ENCODE measurements at regions not wholly inside any gene's neighbourhood (a gene's known extent, or its start where the extent isn't known, plus 50 kb on each side); places are given as distances from the start of the nearest gene placed in this dataset.
A peak's percentile ranks its signal among the peaks of the same experiment; 100 is the strongest.

DNA sequence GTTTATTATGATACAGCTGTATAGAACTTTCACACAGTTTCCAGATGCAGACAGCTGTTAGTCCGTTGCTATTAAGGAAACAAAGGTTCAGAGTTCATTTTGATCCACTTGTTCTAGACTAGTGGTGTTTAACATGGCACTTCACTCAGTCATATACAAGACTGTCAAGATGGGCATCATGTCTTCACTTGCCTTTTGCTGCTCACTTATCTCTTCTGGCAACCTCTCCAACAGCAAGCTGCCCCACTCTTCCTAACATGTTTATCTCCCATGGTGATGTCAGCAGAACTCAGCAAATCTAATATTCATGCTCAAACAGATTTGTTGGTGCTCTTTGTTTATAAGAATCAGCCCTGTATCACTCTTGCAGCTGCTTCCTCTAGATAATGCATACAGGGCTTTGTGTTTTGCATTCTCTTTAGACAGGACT, 236.2 kb upstream of the HAND2 start:
- peak in 1 of 2 donors; percentile 16 for DNase-seq (ENCODE audit: low read depth in 2 of 2)
- TF ChIP-seq, protein P1, sequence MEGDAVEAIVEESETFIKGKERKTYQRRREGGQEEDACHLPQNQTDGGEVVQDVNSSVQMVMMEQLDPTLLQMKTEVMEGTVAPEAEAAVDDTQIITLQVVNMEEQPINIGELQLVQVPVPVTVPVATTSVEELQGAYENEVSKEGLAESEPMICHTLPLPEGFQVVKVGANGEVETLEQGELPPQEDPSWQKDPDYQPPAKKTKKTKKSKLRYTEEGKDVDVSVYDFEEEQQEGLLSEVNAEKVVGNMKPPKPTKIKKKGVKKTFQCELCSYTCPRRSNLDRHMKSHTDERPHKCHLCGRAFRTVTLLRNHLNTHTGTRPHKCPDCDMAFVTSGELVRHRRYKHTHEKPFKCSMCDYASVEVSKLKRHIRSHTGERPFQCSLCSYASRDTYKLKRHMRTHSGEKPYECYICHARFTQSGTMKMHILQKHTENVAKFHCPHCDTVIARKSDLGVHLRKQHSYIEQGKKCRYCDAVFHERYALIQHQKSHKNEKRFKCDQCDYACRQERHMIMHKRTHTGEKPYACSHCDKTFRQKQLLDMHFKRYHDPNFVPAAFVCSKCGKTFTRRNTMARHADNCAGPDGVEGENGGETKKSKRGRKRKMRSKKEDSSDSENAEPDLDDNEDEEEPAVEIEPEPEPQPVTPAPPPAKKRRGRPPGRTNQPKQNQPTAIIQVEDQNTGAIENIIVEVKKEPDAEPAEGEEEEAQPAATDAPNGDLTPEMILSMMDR (IDR thresholded peaks at IDR 0.05; ENCODE audit: low read depth, low read length), result no peak
- H3K4me3 ChIP-seq (replicated peaks in 1 of 2; ENCODE audit: low read depth in 2 of 2, low read length in 2 of 2), result no peak overlapping the region

DNA sequence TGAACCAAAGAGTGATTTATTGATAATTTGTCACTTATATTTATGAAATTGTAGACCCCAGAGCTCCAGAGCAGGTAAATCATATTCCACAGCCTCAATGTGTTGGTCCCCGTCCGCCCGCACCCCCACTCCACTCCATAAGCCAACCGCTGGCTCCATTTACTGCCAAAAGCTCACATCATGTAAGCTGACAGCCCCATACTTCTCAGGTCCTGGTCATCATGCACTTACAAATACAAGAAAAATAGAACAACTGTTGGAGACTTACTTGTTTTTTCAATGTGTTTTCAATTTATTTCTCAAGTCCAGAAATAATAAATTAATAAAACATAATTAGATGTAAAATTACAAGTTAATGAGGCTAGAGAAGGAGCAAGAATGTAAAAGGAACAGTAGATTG, 235.7 kb upstream of the HAND2 start:
- no peak for DNase-seq (ENCODE audit: low read depth in 2 of 2)
- no peak overlapping the region for H3K4me3 ChIP-seq (replicated peaks in 1 of 2; ENCODE audit: low read depth in 2 of 2, low read length in 2 of 2)
- TF ChIP-seq, protein P1 (IDR thresholded peaks at IDR 0.05; ENCODE audit: low read depth, low read length), result no peak

DNA sequence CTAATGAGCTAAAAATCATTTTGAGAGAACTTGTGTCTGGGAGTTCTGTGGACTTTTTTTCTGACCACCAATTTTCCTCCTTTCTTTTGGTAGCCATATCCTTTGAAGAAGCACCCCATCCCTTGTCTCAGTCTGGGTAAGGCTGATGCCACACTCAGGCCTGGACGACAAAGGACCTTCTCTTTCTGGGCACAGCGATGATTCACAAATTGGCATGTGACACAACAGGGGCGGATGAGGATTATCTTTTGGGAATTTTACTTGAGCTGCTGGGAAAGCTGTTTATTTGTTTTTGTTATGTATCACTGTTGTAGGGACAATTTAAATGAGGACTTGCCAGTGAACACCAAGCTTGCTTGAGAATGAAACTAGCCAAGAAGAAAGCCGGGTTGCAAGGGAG, 233.4 kb upstream of the HAND2 start:
- TF ChIP-seq, protein P1 (IDR thresholded peaks at IDR 0.05; ENCODE audit: low read depth, low read length), result no peak
- no peak for DNase-seq (ENCODE audit: low read depth in 2 of 2)
- H3K4me3 ChIP-seq (replicated peaks in 1 of 2; ENCODE audit: low read depth in 2 of 2, low read length in 2 of 2), result no peak overlapping the region

DNA sequence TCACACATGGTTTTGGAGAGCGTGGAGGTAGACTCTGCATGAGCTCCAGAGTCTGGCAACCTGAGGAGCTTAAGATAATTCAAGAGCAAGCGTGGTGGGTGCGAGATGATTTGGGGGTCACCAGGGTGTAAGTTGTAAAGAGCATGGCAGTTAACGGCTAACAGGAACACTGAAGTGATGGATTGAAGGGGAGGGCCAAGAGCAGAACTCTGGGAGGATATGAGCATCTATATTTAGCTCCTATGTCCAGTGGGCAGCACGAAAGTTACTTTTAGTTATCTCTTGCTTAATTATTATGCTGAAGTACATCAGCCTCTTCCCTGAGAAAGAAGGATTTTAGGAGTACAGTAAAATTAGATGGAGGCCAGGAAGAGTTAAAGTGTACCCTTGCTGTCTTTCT, 231.9 kb upstream of the HAND2 start:
- DNase-seq (ENCODE audit: low read depth in 2 of 2), result no peak
- TF ChIP-seq, protein P1 (IDR thresholded peaks at IDR 0.05; ENCODE audit: low read depth, low read length), result no peak
- no peak overlapping the region for H3K4me3 ChIP-seq (replicated peaks in 1 of 2; ENCODE audit: low read depth in 2 of 2, low read length in 2 of 2)

DNA sequence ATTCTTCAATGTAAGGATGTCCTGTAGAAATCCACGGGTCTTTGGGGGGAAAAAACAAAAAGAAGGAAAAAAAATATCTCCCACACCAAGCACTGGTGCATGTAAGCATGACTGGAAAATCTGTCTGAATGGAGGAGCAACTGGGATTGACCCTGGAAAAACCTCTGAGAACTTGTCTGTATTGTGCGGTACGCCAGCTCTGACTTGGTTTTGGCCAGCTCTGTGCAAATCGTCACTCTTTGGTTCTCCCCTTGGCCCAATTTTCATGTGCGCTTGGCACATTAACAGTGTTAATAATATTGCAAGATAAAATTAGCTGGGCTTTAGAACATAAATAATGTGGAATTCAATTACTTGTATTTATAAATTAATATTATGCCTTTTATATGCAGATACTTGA, 231.2 kb upstream of the HAND2 start:
- DNase-seq (ENCODE audit: low read depth in 2 of 2), result no peak
- no peak overlapping the region for H3K4me3 ChIP-seq (replicated peaks in 1 of 2; ENCODE audit: low read depth in 2 of 2, low read length in 2 of 2)
- TF ChIP-seq, protein P1 (IDR thresholded peaks at IDR 0.05; ENCODE audit: low read depth, low read length), result no peak

DNA sequence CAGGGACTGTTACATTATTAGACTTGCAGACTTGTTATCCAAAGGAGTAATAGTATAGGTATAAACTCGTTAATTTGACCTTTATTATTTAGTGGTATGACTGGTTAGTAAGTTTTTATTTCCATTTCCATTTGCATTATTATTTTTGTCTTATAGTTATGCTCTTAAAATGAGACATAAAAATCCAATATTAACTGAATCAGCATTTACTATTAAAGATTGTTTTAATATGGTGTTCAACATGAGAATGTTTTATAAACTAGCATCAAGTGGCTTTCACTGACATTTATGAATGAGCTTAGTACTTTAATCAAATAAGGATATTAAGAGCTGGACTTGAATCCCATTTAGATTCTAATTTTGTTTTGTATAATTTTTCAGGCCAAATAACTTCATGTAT, 228.1 kb upstream of the HAND2 start:
- no peak for DNase-seq (ENCODE audit: low read depth in 2 of 2)
- TF ChIP-seq, protein P1 (IDR thresholded peaks at IDR 0.05; ENCODE audit: low read depth, low read length), result no peak
- H3K4me3 ChIP-seq (replicated peaks in 1 of 2; ENCODE audit: low read depth in 2 of 2, low read length in 2 of 2), result no peak overlapping the region

DNA sequence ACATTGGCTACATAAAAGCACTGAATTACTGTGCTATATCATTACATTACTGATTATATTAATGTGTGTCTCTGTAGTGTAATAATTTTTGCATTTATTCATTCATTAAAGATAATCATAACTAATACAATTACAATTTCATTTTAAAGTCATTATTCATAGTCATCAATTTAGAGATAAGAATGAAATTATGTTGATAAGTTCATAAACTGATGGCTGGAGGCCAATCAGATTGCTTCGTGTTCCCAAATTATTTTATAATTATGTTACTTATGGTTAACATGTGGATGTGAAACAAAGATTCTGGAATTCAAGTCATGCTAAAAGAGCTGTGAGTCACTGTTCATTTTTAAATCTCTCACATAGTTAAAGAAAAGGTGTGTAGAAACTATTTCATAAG, 223.4 kb upstream of the HAND2 start:
- no peak overlapping the region for H3K4me3 ChIP-seq (replicated peaks in 1 of 2; ENCODE audit: low read depth in 2 of 2, low read length in 2 of 2)
- TF ChIP-seq, protein P1 (IDR thresholded peaks at IDR 0.05; ENCODE audit: low read depth, low read length), result no peak
- DNase-seq (ENCODE audit: low read depth in 2 of 2), result no peak
